Testis (tissue), 2 donors: ENCODE measurements at regions not wholly inside any gene's neighbourhood (a gene's known extent, or its start where the extent isn't known, plus 50 kb on each side); places are given as distances from the start of the nearest gene placed in this dataset.

Source experiments
- POLR2A ChIP-seq: fragments of 450-650 bp; IDR thresholded peaks from one replicate; pipeline ENCODE4 v1.6.1; 2017; ENCODE audit warnings: antibody characterized with exemption, mild to moderate bottlenecking, moderate library complexity
- TF ChIP-seq, protein P1 (sequence below), 3 experiments: fragments of 450-650 bp in 2 of 3; fragments of 200-600 bp in 1 of 3; sonication (generic) in 1 of 3; IDR thresholded peaks; one replicate each; pipeline ENCODE4 v1.5.1; 2016 to 2019; ENCODE audit warnings: antibody characterized with exemption in 3 of 3, mild to moderate bottlenecking in 2 of 3, moderate library complexity in 1 of 3

- TF ChIP-seq, protein P1, sequence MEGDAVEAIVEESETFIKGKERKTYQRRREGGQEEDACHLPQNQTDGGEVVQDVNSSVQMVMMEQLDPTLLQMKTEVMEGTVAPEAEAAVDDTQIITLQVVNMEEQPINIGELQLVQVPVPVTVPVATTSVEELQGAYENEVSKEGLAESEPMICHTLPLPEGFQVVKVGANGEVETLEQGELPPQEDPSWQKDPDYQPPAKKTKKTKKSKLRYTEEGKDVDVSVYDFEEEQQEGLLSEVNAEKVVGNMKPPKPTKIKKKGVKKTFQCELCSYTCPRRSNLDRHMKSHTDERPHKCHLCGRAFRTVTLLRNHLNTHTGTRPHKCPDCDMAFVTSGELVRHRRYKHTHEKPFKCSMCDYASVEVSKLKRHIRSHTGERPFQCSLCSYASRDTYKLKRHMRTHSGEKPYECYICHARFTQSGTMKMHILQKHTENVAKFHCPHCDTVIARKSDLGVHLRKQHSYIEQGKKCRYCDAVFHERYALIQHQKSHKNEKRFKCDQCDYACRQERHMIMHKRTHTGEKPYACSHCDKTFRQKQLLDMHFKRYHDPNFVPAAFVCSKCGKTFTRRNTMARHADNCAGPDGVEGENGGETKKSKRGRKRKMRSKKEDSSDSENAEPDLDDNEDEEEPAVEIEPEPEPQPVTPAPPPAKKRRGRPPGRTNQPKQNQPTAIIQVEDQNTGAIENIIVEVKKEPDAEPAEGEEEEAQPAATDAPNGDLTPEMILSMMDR (IDR thresholded peaks at IDR 0.05) = no peak
- TF ChIP-seq POLR2A = no peak
Observed at GRCh38 chr4:128657638-128658037, 151.9 kb upstream of the JADE1 start.
